H9 (cell line): ENCODE measurements at regions not wholly inside any gene's neighbourhood (a gene's known extent, or its start where the extent isn't known, plus 50 kb on each side); places are given as distances from the start of the nearest gene placed in this dataset.

Experiments
- DNase-seq: peaks from one replicate; pipeline ENCODE4 v3.0.0-alpha.2; 2017
- H2AFZ ChIP-seq: one replicate; pipeline ENCODE4 v1.6.1; 2013; ENCODE audit warnings: mild to moderate bottlenecking, low read length, control low read depth, moderate library complexity
- H2AK5ac ChIP-seq: 2 replicates; pipeline ENCODE4 v1.6.1; 2013; ENCODE audit warnings: low read length, control low read depth, mixed read lengths; ENCODE audit not compliant: insufficient read length
- H2BK120ac ChIP-seq: one replicate; pipeline ENCODE4 v1.6.1; 2013; ENCODE audit warnings: low read depth, mild to moderate bottlenecking, low read length, control low read depth, inconsistent platforms; ENCODE audit not compliant: poor library complexity, severe bottlenecking
- H2BK12ac ChIP-seq: 2 replicates; pipeline ENCODE4 v1.6.1; 2013; ENCODE audit warnings: low read length, control low read depth, mixed read lengths, low read depth; ENCODE audit not compliant: insufficient read length
- H2BK15ac ChIP-seq: 2 replicates; pipeline ENCODE4 v1.6.1; 2013; ENCODE audit warnings: low read depth, low read length, control low read depth
- H2BK20ac ChIP-seq: one replicate; pipeline ENCODE4 v1.6.1; 2013; ENCODE audit warnings: low read depth, mild to moderate bottlenecking, low read length, control low read depth, inconsistent platforms; ENCODE audit not compliant: poor library complexity, severe bottlenecking
- H2BK5ac ChIP-seq: 2 replicates; pipeline ENCODE4 v1.6.1; 2013; ENCODE audit warnings: low read length, control low read depth, mixed read lengths; ENCODE audit not compliant: insufficient read length
- H3K14ac ChIP-seq: 2 replicates; pipeline ENCODE4 v1.6.1; 2013; ENCODE audit warnings: low read length, control low read depth; ENCODE audit not compliant: insufficient read depth
- H3K18ac ChIP-seq: 2 replicates; pipeline ENCODE4 v1.6.1; 2013; ENCODE audit warnings: low read depth, mild to moderate bottlenecking, mixed read lengths, low read length, control low read depth; ENCODE audit not compliant: insufficient read length
- H3K23ac ChIP-seq: 2 replicates; pipeline ENCODE4 v1.6.1; 2013; ENCODE audit warnings: low read length, control low read depth, mixed read lengths, low read depth; ENCODE audit not compliant: insufficient read length
- H3K23me2 ChIP-seq: 2 replicates; pipeline ENCODE4 v1.6.1; 2013; ENCODE audit warnings: low read depth, mild to moderate bottlenecking, mixed read lengths, low read length, control low read depth; ENCODE audit not compliant: insufficient read length, poor library complexity, severe bottlenecking
- H3K27ac ChIP-seq: 2 replicates; pipeline ENCODE4 v1.5.1; 2013; ENCODE audit warnings: low read length, control low read depth, mixed read lengths, low read depth; ENCODE audit not compliant: insufficient read length
- H3K27me3 ChIP-seq: 2 replicates; pipeline ENCODE4 v1.6.1; 2013; ENCODE audit warnings: low read length, control low read depth, inconsistent platforms; ENCODE audit not compliant: insufficient read depth
- H3K4ac ChIP-seq: 2 replicates; pipeline ENCODE4 v1.6.1; 2013; ENCODE audit warnings: low read depth, mild to moderate bottlenecking, control low read depth, inconsistent platforms, low read length, moderate library complexity
- H3K4me1 ChIP-seq: 2 replicates; pipeline ENCODE4 v1.6.1; 2013; ENCODE audit warnings: low read length, control low read depth, inconsistent platforms; ENCODE audit not compliant: insufficient read depth
- H3K4me2 ChIP-seq: 2 replicates; pipeline ENCODE4 v1.6.1; 2013; ENCODE audit warnings: low read length, control low read depth, mixed read lengths; ENCODE audit not compliant: insufficient read length, insufficient read depth
- H3K56ac ChIP-seq: 2 replicates; pipeline ENCODE4 v1.6.1; 2013; ENCODE audit warnings: low read depth, mild to moderate bottlenecking, mixed read lengths, low read length, control low read depth; ENCODE audit not compliant: insufficient read length
- H3K79me1 ChIP-seq: 2 replicates; pipeline ENCODE4 v1.6.1; 2013; ENCODE audit warnings: low read depth, mild to moderate bottlenecking, moderate library complexity, low read length, control low read depth, inconsistent platforms; ENCODE audit not compliant: insufficient read depth, poor library complexity, severe bottlenecking
- H3K79me2 ChIP-seq: 2 replicates; pipeline ENCODE4 v1.6.1; 2013; ENCODE audit warnings: low read length, control low read depth, inconsistent platforms; ENCODE audit not compliant: insufficient read depth
- H3K9ac ChIP-seq: 2 replicates; pipeline ENCODE4 v1.6.1; 2013; ENCODE audit warnings: low read length, control low read depth, mixed read lengths; ENCODE audit not compliant: insufficient read length; ENCODE audit errors: extremely low read depth
- H3K9me3 ChIP-seq: one replicate; pipeline ENCODE4 v1.6.1; 2013; ENCODE audit warnings: low read depth, low read length, inconsistent platforms; ENCODE audit not compliant: control insufficient read depth
- H3T11ph ChIP-seq: one replicate; pipeline ENCODE4 v1.6.1; 2013; ENCODE audit warnings: mild to moderate bottlenecking, low read length, control low read depth, inconsistent platforms
- H4K20me1 ChIP-seq: one replicate; pipeline ENCODE4 v1.6.1; 2013; ENCODE audit not compliant: control insufficient read depth, insufficient read length, insufficient read depth
- H4K5ac ChIP-seq: 2 replicates; pipeline ENCODE4 v1.6.1; 2013; ENCODE audit warnings: low read depth, mild to moderate bottlenecking, mixed read lengths, low read length, control low read depth; ENCODE audit not compliant: insufficient read length
- H4K8ac ChIP-seq: replicated peaks from 2 replicates; pipeline ENCODE4 v1.6.1; 2013; ENCODE audit warnings: low read length, control low read depth, mixed read lengths, low read depth; ENCODE audit not compliant: insufficient read length
- H4K91ac ChIP-seq: 2 replicates; pipeline ENCODE4 v1.6.1; 2013; ENCODE audit warnings: low read depth, mild to moderate bottlenecking, moderate library complexity, mixed read lengths, low read length, control low read depth; ENCODE audit not compliant: insufficient read length
- H3K27ac Mint-ChIP-seq, 3 experiments: 2 replicates in 2 of 3; 3 replicates in 1 of 3; pipeline ENCODE4 v1.8.0; 2020 to 2021; ENCODE audit warnings: mixed read lengths in 3 of 3, mild to moderate bottlenecking in 1 of 3, moderate library complexity in 1 of 3
- H3K27me3 Mint-ChIP-seq: 2 replicates; pipeline ENCODE4 v1.8.0; 2021; ENCODE audit warnings: low read depth, mild to moderate bottlenecking, moderate library complexity, mixed read lengths
- H3K36me3 Mint-ChIP-seq, 3 experiments: 2 replicates in 2 of 3; 3 replicates in 1 of 3; pipeline ENCODE4 v1.8.0; 2020 to 2021; ENCODE audit warnings: low read depth in 3 of 3, mixed read lengths in 3 of 3; ENCODE audit not compliant: insufficient read depth in 1 of 3
- H3K4me1 Mint-ChIP-seq, 2 experiments: 2 replicates each; pipeline ENCODE4 v1.8.0; 2020; ENCODE audit warnings: mixed read lengths in 2 of 2
- H3K4me3 Mint-ChIP-seq, 2 experiments: 2 replicates in 1 of 2; 3 replicates in 1 of 2; pipeline ENCODE4 v1.8.0; 2020 to 2021; ENCODE audit warnings: mild to moderate bottlenecking in 2 of 2, mixed read lengths in 2 of 2, moderate library complexity in 1 of 2
- H3K9me3 Mint-ChIP-seq, 2 experiments: 2 replicates in 1 of 2; 3 replicates in 1 of 2; pipeline ENCODE4 v1.8.0; 2020; ENCODE audit warnings: mild to moderate bottlenecking in 2 of 2, mixed read lengths in 2 of 2, moderate library complexity in 1 of 2
- CTCF ChIP-seq: fragments of 200-600 bp; sonication (generic); conservative IDR thresholded peaks from 3 replicates; pipeline ENCODE4 v1.8.0; 2021; ENCODE audit warnings: antibody characterized with exemption, mild to moderate bottlenecking
- WGBS: extraction: QIAGEN DNeasy Blood & Tissue Kit; methylation state at CpG from one replicate; pipeline ENCODE4 v1.1.7; 2013; ENCODE audit warnings: missing lambda C conversion rate, low lambda C conversion rate, mixed read lengths; ENCODE audit not compliant: insufficient read length; ENCODE audit errors: extremely low coverage; 5-methylcytosine and 5-hydroxymethylcytosine counted together

GRCh38 chr20:51176446-51176845, 153.5 kb upstream of the KCNG1 start:
- WGBS = no CpG with 5 or more reads among the region's 8 CpGs
- no peak overlapping the region for H3K27ac Mint-ChIP-seq
- H4K5ac ChIP-seq = no peak overlapping the region

More at GRCh38 chr20:51176446-51176845, 153.5 kb upstream of the KCNG1 start:
- Histone ChIP-seq H2BK20ac (no peak overlapping the region), H3T11ph (no peak overlapping the region), H2BK12ac (no peak overlapping the region), H3K18ac (no peak overlapping the region), H3K56ac (no peak overlapping the region), H2BK15ac (no peak overlapping the region), H3K4me1 (no peaks in the 10 kb centered on the region), H2AFZ (no peak overlapping the region), H3K79me1 (no peaks in the 10 kb centered on the region), H2BK5ac (no peak overlapping the region), H3K79me2 (no peaks in the 10 kb centered on the region), H3K4me2 (no peak overlapping the region), H3K23me2 (peaks cover 2% of the 10 kb centered on the region), H3K9ac (no peak overlapping the region), H3K27ac (no peak overlapping the region), H3K23ac (no peak overlapping the region), H4K8ac (no peak overlapping the region), H2AK5ac (no peak overlapping the region), H3K14ac (no peak overlapping the region), H3K4ac (no peak overlapping the region), H3K9me3 (no peaks in the 10 kb centered on the region), H3K27me3 (no peaks in the 10 kb centered on the region), H4K91ac (no peak overlapping the region), H2BK120ac (no peak overlapping the region), H4K20me1 (no peaks in the 10 kb centered on the region)
- H3K36me3 Mint-ChIP-seq = no peaks in the 10 kb centered on the region
- TF ChIP-seq CTCF = no peak
- peaks cover 3 to 4% of the 10 kb centered on the region in 2 experiments; a peak in 2 of 4 replicates for H3K4me1 Mint-ChIP-seq
- peaks cover 0 to 2% of the 10 kb centered on the region in 2 experiments; a peak in 1 of 5 replicates for H3K9me3 Mint-ChIP-seq
- no peak overlapping the region for H3K4me3 Mint-ChIP-seq
- H3K27me3 Mint-ChIP-seq = peaks cover 24% of the 10 kb centered on the region
- no peak for DNase-seq
